ENCODE measurements at regions not wholly inside any gene's neighbourhood (a gene's known extent, or its start where the extent isn't known, plus 50 kb on each side); places are given as distances from the start of the nearest gene placed in this dataset.

DNA sequence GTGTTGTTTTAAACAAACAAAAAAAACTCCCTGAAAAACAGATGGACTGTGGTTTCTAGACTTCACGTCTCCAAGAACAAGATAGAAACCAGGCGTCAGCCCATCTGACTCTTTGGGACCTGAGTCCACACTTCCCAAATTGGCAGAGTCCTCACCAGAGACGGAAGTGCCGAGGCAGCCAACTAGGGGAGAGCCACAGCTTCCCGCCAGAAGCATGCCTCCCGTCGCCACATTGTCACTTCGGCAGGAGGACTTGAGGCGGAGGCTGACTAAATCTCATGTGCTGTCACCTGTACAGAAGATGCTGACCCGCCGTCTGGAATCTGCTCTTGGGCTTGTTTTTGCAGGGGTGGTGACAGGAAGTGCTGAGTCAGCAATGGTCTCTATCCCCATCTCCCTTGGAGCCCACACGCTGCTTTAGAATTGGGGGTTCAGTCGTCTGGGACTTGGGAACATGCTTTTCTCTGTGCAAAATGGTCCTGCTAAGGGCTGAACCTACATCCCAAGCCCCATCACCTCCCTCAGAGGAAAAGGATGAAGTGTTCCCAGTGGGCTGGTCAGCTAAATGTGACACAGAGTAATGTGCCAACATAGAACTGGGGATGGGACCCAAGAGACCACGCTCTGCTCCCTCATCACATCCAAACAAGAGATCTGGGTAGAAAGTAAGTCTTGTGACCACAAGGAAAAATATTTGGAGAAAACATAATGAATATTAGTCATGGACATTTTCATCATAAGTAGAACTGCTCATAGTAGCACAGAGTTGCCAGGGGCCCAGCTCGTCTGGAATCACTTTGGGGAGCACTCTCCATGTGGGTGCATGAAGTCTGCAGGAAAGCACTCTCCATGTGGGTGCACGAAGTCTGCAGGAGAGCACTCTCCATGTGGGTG lies 152.9 kb downstream of the SNX19 start:
- H3K27ac ChIP-seq (ENCODE audit: low read length in 2 of 2), result no peak overlapping the region
- H3K9me3 Mint-ChIP-seq (ENCODE audit: insufficient read depth), result no peaks in the 10 kb centered on the region
- ATAC-seq (ENCODE audit: low read depth), result no peak
- no peak overlapping the region for H3K4me2 ChIP-seq (replicated peaks; ENCODE audit: low read depth, low read length, poor library complexity, severe bottlenecking)
- 93% methylated on average over 11 of the region's 16 CpGs for WGBS (ENCODE audit: insufficient coverage)
- no peaks in the 10 kb centered on the region for H4K20me1 ChIP-seq (ENCODE audit: control insufficient read depth, insufficient read depth, low read length, poor library complexity, severe bottlenecking)
- no peak overlapping the region for H2AFZ ChIP-seq (ENCODE audit: insufficient read depth, low read depth, low read length, poor library complexity, severe bottlenecking)
- no peaks in the 10 kb centered on the region for H3K4me1 ChIP-seq (ENCODE audit: control insufficient read depth in 2 of 2, insufficient read depth in 2 of 2, low read length in 2 of 2)
- CTCF ChIA-PET, result no interaction called here
- DNase-seq, result no peak
- POLR2A ChIA-PET, result no interaction called here
- H3K79me2 ChIP-seq (ENCODE audit: control insufficient read depth, insufficient read depth, low read length), result no peaks in the 10 kb centered on the region
- H3K27me3 Mint-ChIP-seq, result peaks cover 4% of the 10 kb centered on the region
- H3K27me3 ChIP-seq (replicated peaks in 1 of 4; ENCODE audit: control extremely low read depth in 1 of 4, control insufficient read depth in 3 of 4, insufficient read depth in 4 of 4, low read length in 3 of 4), result no peaks in the 10 kb centered on the region
- TF ChIP-seq EZH2 (IDR thresholded peaks at IDR 0.05; ENCODE audit: borderline replicate concordance, insufficient read depth, low read depth, low read length, poor library complexity, severe bottlenecking) (no peak), CTCF (IDR thresholded peaks at IDR 0.05) (no peak)
- intact Hi-C loops (cut with micrococcal nuclease), result no loop called here
- no peaks in the 10 kb centered on the region for H3K4me1 Mint-ChIP-seq
- no peak overlapping the region for H3K27ac Mint-ChIP-seq
- H3K4me3 ChIP-seq (ENCODE audit: control extremely low read depth in 1 of 5, extremely low read depth in 1 of 5, insufficient read depth in 1 of 5, low read depth in 2 of 5, low read length in 4 of 5), result no peak overlapping the region
- H3K4me3 Mint-ChIP-seq, result no peak overlapping the region
- no peaks in the 10 kb centered on the region for H3K9me3 ChIP-seq (ENCODE audit: control extremely low read depth in 1 of 3, control insufficient read depth in 2 of 3, insufficient read depth in 1 of 3, low read length in 2 of 3)
- no peak overlapping the region for H3K9ac ChIP-seq (ENCODE audit: low read length)
- no peaks in the 10 kb centered on the region for H3K36me3 ChIP-seq (replicated peaks in 1 of 2; ENCODE audit: control extremely low read depth in 1 of 2, control insufficient read depth in 1 of 2, extremely low read depth in 1 of 2, insufficient read depth in 2 of 2, low read length in 1 of 2)

GRCh38 chr11:130765406-130765805 lies 150.9 kb downstream of the SNX19 start:
- WGBS (ENCODE audit: insufficient coverage), result 94% methylated on average over 7 of the region's 8 CpGs
- intact Hi-C loops (cut with micrococcal nuclease), result no loop called here
- Histone ChIP-seq H3K9me3 (ENCODE audit: control extremely low read depth in 1 of 3, control insufficient read depth in 2 of 3, insufficient read depth in 1 of 3, low read length in 2 of 3) (no peaks in the 10 kb centered on the region), H4K20me1 (ENCODE audit: control insufficient read depth, insufficient read depth, low read length, poor library complexity, severe bottlenecking) (no peaks in the 10 kb centered on the region), H3K4me1 (ENCODE audit: control insufficient read depth in 2 of 2, insufficient read depth in 2 of 2, low read length in 2 of 2) (no peaks in the 10 kb centered on the region), H3K79me2 (ENCODE audit: control insufficient read depth, insufficient read depth, low read length) (no peaks in the 10 kb centered on the region), H3K4me3 (ENCODE audit: control extremely low read depth in 1 of 5, extremely low read depth in 1 of 5, insufficient read depth in 1 of 5, low read depth in 2 of 5, low read length in 4 of 5) (no peak overlapping the region), H3K9ac (ENCODE audit: low read length) (no peak overlapping the region), H3K4me2 (replicated peaks; ENCODE audit: low read depth, low read length, poor library complexity, severe bottlenecking) (no peak overlapping the region), H3K27me3 (replicated peaks in 1 of 4; ENCODE audit: control extremely low read depth in 1 of 4, control insufficient read depth in 3 of 4, insufficient read depth in 4 of 4, low read length in 3 of 4) (no peaks in the 10 kb centered on the region), H3K36me3 (replicated peaks in 1 of 2; ENCODE audit: control extremely low read depth in 1 of 2, control insufficient read depth in 1 of 2, extremely low read depth in 1 of 2, insufficient read depth in 2 of 2, low read length in 1 of 2) (no peaks in the 10 kb centered on the region), H2AFZ (ENCODE audit: insufficient read depth, low read depth, low read length, poor library complexity, severe bottlenecking) (no peak overlapping the region), H3K27ac (ENCODE audit: low read length in 2 of 2) (no peak overlapping the region)
- TF ChIP-seq EZH2 (IDR thresholded peaks at IDR 0.05; ENCODE audit: borderline replicate concordance, insufficient read depth, low read depth, low read length, poor library complexity, severe bottlenecking) (no peak), CTCF (IDR thresholded peaks at IDR 0.05) (no peak)
- ChIA-PET POLR2A (no interaction called here), CTCF (interaction anchor here (0.6 to 0.7 kb wide), 2 partner anchors 310 to 332 kb away, joined by 3 read pairs; no protein-coding TSS in a partner anchor)
- H3K9me3 Mint-ChIP-seq (ENCODE audit: insufficient read depth), result no peaks in the 10 kb centered on the region
- ATAC-seq (ENCODE audit: low read depth) (no peak), DNase-seq (no peak)
- no peaks in the 10 kb centered on the region for H3K4me1 Mint-ChIP-seq
- H3K27me3 Mint-ChIP-seq, result peaks cover 4% of the 10 kb centered on the region
- H3K27ac Mint-ChIP-seq, result no peak overlapping the region
- no peak overlapping the region for H3K4me3 Mint-ChIP-seq

Measured in B cell (primary cell).